K562 (cell line): ENCODE measurements at regions not wholly inside any gene's neighbourhood (a gene's known extent, or its start where the extent isn't known, plus 50 kb on each side); places are given as distances from the start of the nearest gene placed in this dataset.
"Not testable (repeated sequence)": the region's sequence is repeated elsewhere in the genome, so short reads cannot be mapped to it uniquely, and the experiment has no call there.

Experiments
- ATAC-seq: fragments of 200-7000 bp; cut with Tn5 transposase; 3 replicates; pipeline ENCODE4 v1.9.1; 2020; ENCODE audit warnings: moderate library complexity
- BruUV-seq: library from RNA; stranded (reverse); fragments of 400-500 nt; replicated peaks from 2 replicates; lab custom pipeline; 2021; lab: Mats Ljungman, UMichigan
- CTCF ChIA-PET: fragments of 300-600 bp; formaldehyde crosslinking; extraction: SDS; loops from one replicate; lab custom pipeline; 2021; ENCODE audit warnings: low intra/inter-chr PET ratio; lab: Yijun Ruan, JAX
- POLR2A ChIA-PET: fragments of 300-600, 350-650 bp; sonication (Branson Sonifier 250); formaldehyde crosslinking; extraction: SDS; loops from one replicate; lab custom pipeline; 2021; ENCODE audit warnings: antibody characterized with exemption, inconsistent platforms; lab: Yijun Ruan, JAX
- DNase-seq, 4 experiments: peaks; one replicate each; pipeline versions ENCODE4 v3.0.0 to v3.0.0-alpha.2; 2011 to 2018; ENCODE audit warnings: low spot score in 3 of 4, mixed read lengths in 3 of 4; ENCODE audit errors: extremely low read depth in 1 of 4
- FAIRE-seq: peaks from 2 replicates; lab custom pipeline; 2011; peaks lifted over from hg19 to GRCh38; lab: Jason Lieb, UNC
- H2AFZ ChIP-seq: 2 replicates; pipeline ENCODE4 v1.6.0; 2011; ENCODE audit warnings: low read depth, low read length, control low read depth, inconsistent platforms
- H3K27ac ChIP-seq: fragments of 200-600 bp; 3 replicates; pipeline ENCODE4 v1.8.0; 2011; ENCODE audit warnings: low read depth, mild to moderate bottlenecking, control low read depth, inconsistent platforms, low read length, moderate library complexity, mixed read lengths; ENCODE audit errors: extremely low read depth
- H3K27me3 ChIP-seq, 2 experiments: fragments of 300-600 bp in 1 of 2; 2 replicates in 1 of 2; 3 replicates in 1 of 2; pipeline versions ENCODE4 v1.6.0 to v1.8.0; 2011; ENCODE audit warnings: inconsistent platforms in 2 of 2, low read length in 2 of 2, mild to moderate bottlenecking in 1 of 2, mixed read lengths in 1 of 2, moderate library complexity in 1 of 2; ENCODE audit not compliant: control insufficient read depth in 2 of 2, insufficient read depth in 2 of 2
- H3K36me3 ChIP-seq: fragments of 300-600 bp; 3 replicates; pipeline ENCODE4 v1.8.0; 2011; ENCODE audit warnings: mild to moderate bottlenecking, low read length, inconsistent platforms; ENCODE audit not compliant: control insufficient read depth, insufficient read depth
- H3K4me1 ChIP-seq, 2 experiments: fragments of 200-600 bp in 1 of 2; replicated peaks in 1 of 2; 2 replicates in 1 of 2; 3 replicates in 1 of 2; pipeline versions ENCODE4 v1.5.1 to v1.8.0; 2011; ENCODE audit warnings: inconsistent platforms in 2 of 2, low read length in 2 of 2, mild to moderate bottlenecking in 1 of 2, mixed read lengths in 1 of 2, moderate library complexity in 1 of 2; ENCODE audit not compliant: control insufficient read depth in 2 of 2, insufficient read depth in 2 of 2
- H3K4me2 ChIP-seq: 2 replicates; pipeline ENCODE4 v1.6.1; 2011; ENCODE audit warnings: low read length, control low read depth, inconsistent platforms, mixed read lengths; ENCODE audit not compliant: insufficient read depth
- H3K4me3 ChIP-seq: fragments of 200-600 bp; sonication (generic), shearing (Covaris generic); 2 replicates; pipeline ENCODE4 v1.5.1; 2016; ENCODE audit warnings: control low read depth, inconsistent platforms
- H3K79me2 ChIP-seq: fragments of 200-600 bp; 3 replicates; pipeline ENCODE4 v1.8.0; 2011; ENCODE audit warnings: low read length, inconsistent platforms; ENCODE audit not compliant: control insufficient read depth, insufficient read depth
- H3K9ac ChIP-seq, 2 experiments: 2 replicates each; pipeline versions ENCODE4 v1.6.0 to v1.6.1; 2011; ENCODE audit warnings: low read depth in 2 of 2, low read length in 2 of 2, control low read depth in 1 of 2, inconsistent platforms in 1 of 2, mild to moderate bottlenecking in 1 of 2, mixed read lengths in 1 of 2; ENCODE audit not compliant: insufficient read depth in 1 of 2
- H3K9me1 ChIP-seq: one replicate; pipeline ENCODE4 v1.6.0; 2011; ENCODE audit warnings: inconsistent platforms, mild to moderate bottlenecking, low read length, moderate library complexity; ENCODE audit not compliant: control insufficient read depth, insufficient read depth
- H3K9me3 ChIP-seq: replicated peaks from 2 replicates; pipeline ENCODE4 v1.5.1; 2011; ENCODE audit warnings: low read depth, low read length, inconsistent platforms; ENCODE audit not compliant: control insufficient read depth, insufficient read depth
- H4K20me1 ChIP-seq: replicated peaks from 2 replicates; pipeline ENCODE4 v1.6.1; 2011; ENCODE audit warnings: low read length, inconsistent platforms, mixed read lengths; ENCODE audit not compliant: control insufficient read depth, insufficient read depth
- ATF7 ChIP-seq: fragments of 450-650 bp; IDR thresholded peaks from 2 replicates; pipeline ENCODE4 v1.7.1; 2014; ENCODE audit warnings: mild to moderate bottlenecking, moderate library complexity
- CBFA2T2 ChIP-seq: fragments of 450-650 bp; conservative IDR thresholded peaks from 2 replicates; pipeline ENCODE4 v1.6.1; 2017; ENCODE audit warnings: mild to moderate bottlenecking
- CREM ChIP-seq: IDR thresholded peaks from 2 replicates; pipeline ENCODE4 v1.6.1; 2014; ENCODE audit warnings: antibody characterized with exemption, low read depth
- KLF1 ChIP-seq: fragments of 450-650 bp; IDR thresholded peaks from 2 replicates; pipeline ENCODE4 v1.6.1; 2016; ENCODE audit warnings: missing genetic modification characterization, missing compliant biosample characterization
- MLX ChIP-seq, 2 experiments: fragments of 450-650 bp in 1 of 2; sonication (generic) in 1 of 2; formaldehyde crosslinking; conservative IDR thresholded peaks; 2 replicates each; pipeline versions ENCODE4 v1.4.0 to v1.8.1; 2020 to 2022; ENCODE audit warnings: mild to moderate bottlenecking in 1 of 2, missing genetic modification reagents in 1 of 2
- MXD1 ChIP-seq: fragments of 250-450 bp; sonication (Bioruptor Pico); IDR thresholded peaks from 2 replicates; pipeline ENCODE4 v1.8.0; 2021; ENCODE audit warnings: borderline replicate concordance, mild to moderate bottlenecking, moderate library complexity; ENCODE audit not compliant: poor library complexity, severe bottlenecking
- RBM25 ChIP-seq: fragments of 200-400 bp; formaldehyde crosslinking; IDR thresholded peaks from 2 replicates; pipeline ENCODE4 v1.6.1; 2018; ENCODE audit warnings: low read length, low read depth, moderate library complexity; ENCODE audit not compliant: severe bottlenecking
- SIN3A ChIP-seq, 2 experiments: fragments of 150-350 bp in 1 of 2; IDR thresholded peaks; 2 replicates each; pipeline ENCODE4 v1.6.1; 2011 to 2016; ENCODE audit warnings: borderline replicate concordance in 2 of 2, low read depth in 2 of 2, low read length in 2 of 2, mild to moderate bottlenecking in 2 of 2, moderate library complexity in 2 of 2; ENCODE audit not compliant: control insufficient read depth in 1 of 2
- XRCC3 ChIP-seq: fragments of 450-650 bp; IDR thresholded peaks from 2 replicates; pipeline ENCODE4 v1.6.1; 2017; ENCODE audit warnings: mild to moderate bottlenecking, moderate library complexity
- ZNF146 ChIP-seq: IDR thresholded peaks from one replicate; pipeline ENCODE4 v1.6.1; 2018; ENCODE audit warnings: missing compliant biosample characterization; ENCODE audit not compliant: unreplicated experiment
- ZNF184 ChIP-seq: sonication (generic); formaldehyde crosslinking; IDR thresholded peaks from 2 replicates; pipeline ENCODE4 v1.5.0; 2020; ENCODE audit warnings: missing genetic modification reagents
- ZNF212 ChIP-seq: fragments of 450-650 bp; formaldehyde crosslinking; IDR thresholded peaks from 2 replicates; pipeline ENCODE4 v1.4.0; 2020; ENCODE audit warnings: mild to moderate bottlenecking
- ZNF280B ChIP-seq: fragments of 250-450 bp; sonication (Bioruptor Pico); IDR thresholded peaks from 2 replicates; pipeline ENCODE4 v1.5.1; 2021; ENCODE audit warnings: mild to moderate bottlenecking
- ZNF384 ChIP-seq: IDR thresholded peaks from 2 replicates; pipeline ENCODE4 v1.6.1; 2012; ENCODE audit warnings: low read depth, low read length, improper control_type of control experiment
- WGBS: fragments of 100-300 bp; shearing (Covaris generic); methylation state at CpG from one replicate; pipeline ENCODE4 v1.1.6; 2016; ENCODE audit warnings: low coverage, mixed read lengths; ENCODE audit not compliant: insufficient coverage; ENCODE audit errors: missing lambda C conversion rate; 5-methylcytosine and 5-hydroxymethylcytosine counted together
- in situ Hi-C: fragments of 300-500 bp; cut with MboI; formaldehyde crosslinking; loops from 4 replicates; pipeline ENCODE4 v1.15.0; 2018; ENCODE audit warnings: inconsistent platforms, mixed read lengths
- intact Hi-C: fragments of 100-400 bp; cut with micrococcal nuclease; formaldehyde crosslinking; loops from 2 replicates; pipeline ENCODE4 v1.14.2; 2022

GRCh38 chr1:185429668-185430067 is 112.6 kb upstream of the IVNS1ABP start:
- H3K27ac ChIP-seq, CTCF ChIA-PET, FAIRE-seq, DNase-seq, H3K9ac ChIP-seq, H3K4me2 ChIP-seq, BruUV-seq, H3K4me1 ChIP-seq, H3K27me3 ChIP-seq, H3K4me3 ChIP-seq, ATAC-seq, H2AFZ ChIP-seq, H3K79me2 ChIP-seq, H3K36me3 ChIP-seq, H4K20me1 ChIP-seq, H3K9me1 ChIP-seq, POLR2A ChIA-PET, H3K9me3 ChIP-seq, in situ Hi-C loops, intact Hi-C loops: not testable (repeated sequence)
- 21% methylated on average over 1 of the region's 1 CpG for WGBS
- TF ChIP-seq ZNF146 (CRISPR knock-in tag), result peak; percentile 84
- TF ChIP-seq RBM25, result peak; percentile 29

GRCh38 chr1:185427776-185428175 is 110.7 kb upstream of the IVNS1ABP start:
- H3K4me2 ChIP-seq, result no peak overlapping the region
- no peak overlapping the region for H3K27ac ChIP-seq
- no peak overlapping the region for H2AFZ ChIP-seq
- ChIA-PET CTCF (no interaction called here), POLR2A (interaction anchor here (1.2 kb wide), 1 partner anchor 9 kb away, joined by 3 read pairs; no protein-coding TSS in a partner anchor)
- no peaks in the 10 kb centered on the region for H3K9me3 ChIP-seq
- no TSS peak for BruUV-seq
- no peak for TF ChIP-seq CBFA2T2
- no peak for TF ChIP-seq CREM
- TF ChIP-seq ATF7, result no peak
- no peak for TF ChIP-seq ZNF384
- TF ChIP-seq MXD1 (CRISPR knock-in tag), result no peak
- no peak for TF ChIP-seq MLX (CRISPR knock-in tag; conservative IDR thresholded peaks at IDR 0.05)
- no peak for TF ChIP-seq ZNF212 (CRISPR knock-in tag)
- no peak for TF ChIP-seq ZNF184 (CRISPR knock-in tag)
- no peak for TF ChIP-seq SIN3A (IDR thresholded peaks at IDR 0.05; ENCODE audit: borderline replicate concordance in 2 of 2, control insufficient read depth in 1 of 2, low read depth in 2 of 2, low read length in 2 of 2)
- no peak for TF ChIP-seq XRCC3
- no peak for TF ChIP-seq KLF1 (tag)
- TF ChIP-seq RBM25, result no peak
- TF ChIP-seq ZNF280B, result no peak
- no peak overlapping the region for H3K9ac ChIP-seq
- no peak overlapping the region for H3K4me3 ChIP-seq
- ATAC-seq, result no peak
- no peaks in the 10 kb centered on the region for H3K4me1 ChIP-seq
- H3K79me2 ChIP-seq, result no peaks in the 10 kb centered on the region
- in situ Hi-C loops, result no loop called here
- intact Hi-C loops, result no loop called here
- DNase-seq, result no peak
- H3K9me1 ChIP-seq, result no peaks in the 10 kb centered on the region
- WGBS, result 3% methylated on average over 3 of the region's 3 CpGs
- no peaks in the 10 kb centered on the region for H3K36me3 ChIP-seq
- H4K20me1 ChIP-seq, result no peaks in the 10 kb centered on the region
- H3K27me3 ChIP-seq, result peaks cover 7 to 9% of the 10 kb centered on the region in 2 experiments
- FAIRE-seq, result no peak
